CD14-positive monocyte (primary cell): ENCODE measurements at regions not wholly inside any gene's neighbourhood (a gene's known extent, or its start where the extent isn't known, plus 50 kb on each side); places are given as distances from the start of the nearest gene placed in this dataset.

Experiments used
- DNase-seq, 3 donors: peaks; one replicate each; pipeline ENCODE4 v3.0.0-alpha.2; 2011 to 2022
- H2AFZ ChIP-seq: 2 replicates; pipeline ENCODE4 v1.6.0; 2012; ENCODE audit warnings: mild to moderate bottlenecking, low read depth, low read length, inconsistent platforms; ENCODE audit not compliant: insufficient read depth, poor library complexity, severe bottlenecking
- H3K27ac ChIP-seq, 2 donors: 1 replicate in 1 of 2; 2 replicates in 1 of 2; pipeline ENCODE4 v1.5.1; 2012 to 2013; ENCODE audit warnings: low read length in 2 of 2, control low read depth in 1 of 2, inconsistent platforms in 1 of 2, low read depth in 1 of 2, mild to moderate bottlenecking in 1 of 2
- H3K27me3 ChIP-seq, 2 donors: one replicate each; pipeline versions ENCODE4 v1.6.0 to v1.6.1; 2011 to 2013; ENCODE audit warnings: low read length in 2 of 2; ENCODE audit not compliant: control insufficient read depth in 2 of 2, insufficient read depth in 2 of 2
- H3K36me3 ChIP-seq, 2 donors: replicated peaks in 1 of 2; 1 replicate in 1 of 2; 2 replicates in 1 of 2; pipeline versions ENCODE4 v1.5.1 to v1.6.1; 2012 to 2013; ENCODE audit warnings: low read length in 2 of 2, control low read depth in 1 of 2, inconsistent platforms in 1 of 2, mild to moderate bottlenecking in 1 of 2; ENCODE audit not compliant: insufficient read depth in 2 of 2, control insufficient read depth in 1 of 2
- H3K4me1 ChIP-seq, 2 donors: 1 replicate in 1 of 2; 2 replicates in 1 of 2; pipeline versions ENCODE4 v1.5.1 to v1.6.1; 2012 to 2013; ENCODE audit warnings: low read length in 2 of 2, control low read depth in 1 of 2, inconsistent platforms in 1 of 2, mild to moderate bottlenecking in 1 of 2, moderate library complexity in 1 of 2; ENCODE audit not compliant: insufficient read depth in 2 of 2, control insufficient read depth in 1 of 2
- H3K4me2 ChIP-seq: replicated peaks from 2 replicates; pipeline ENCODE3; 2012; ENCODE audit warnings: low read length, moderate library complexity, mild to moderate bottlenecking; ENCODE audit not compliant: poor library complexity, severe bottlenecking; ENCODE audit errors: extremely low read depth
- H3K4me3 ChIP-seq, 3 experiments: fragments of 200-600 bp in 1 of 3; sonication (generic) in 1 of 3; replicated peaks in 1 of 3; 1 replicate in 2 of 3; 2 replicates in 1 of 3; pipeline ENCODE4 v1.5.1; 2011 to 2013; ENCODE audit warnings: low read length in 3 of 3, mild to moderate bottlenecking in 3 of 3, control low read depth in 2 of 3, low read depth in 2 of 3, inconsistent platforms in 1 of 3, moderate library complexity in 1 of 3
- H3K79me2 ChIP-seq: 2 replicates; pipeline ENCODE4 v1.6.0; 2012; ENCODE audit warnings: mild to moderate bottlenecking, control low read depth, inconsistent platforms, low read length, moderate library complexity; ENCODE audit not compliant: insufficient read depth
- H3K9ac ChIP-seq: 2 replicates; pipeline ENCODE4 v1.6.0; 2017; ENCODE audit warnings: low read length, mild to moderate bottlenecking; ENCODE audit not compliant: insufficient read depth, poor library complexity, severe bottlenecking
- H3K9me3 ChIP-seq, 2 donors: replicated peaks in 1 of 2; 1 replicate in 1 of 2; 2 replicates in 1 of 2; pipeline versions ENCODE4 v1.5.1 to v1.6.1; 2012 to 2013; ENCODE audit warnings: low read length in 2 of 2, control low read depth in 1 of 2; ENCODE audit not compliant: control insufficient read depth in 1 of 2, insufficient read depth in 1 of 2
- H4K20me1 ChIP-seq: 2 replicates; pipeline ENCODE4 v1.6.0; 2012; ENCODE audit warnings: mild to moderate bottlenecking, low read length, control low read depth, moderate library complexity; ENCODE audit not compliant: insufficient read depth
- H3K27ac Mint-ChIP-seq, 7 donors: one replicate each; pipeline ENCODE4 v1.8.0; 2020; ENCODE audit warnings: mild to moderate bottlenecking in 7 of 7, mixed read lengths in 7 of 7, moderate library complexity in 6 of 7, inconsistent platforms in 2 of 7
- H3K27me3 Mint-ChIP-seq, 3 donors: one replicate each; pipeline ENCODE4 v1.8.0; 2021 to 2022; ENCODE audit warnings: low read depth in 3 of 3, mild to moderate bottlenecking in 3 of 3, mixed read lengths in 3 of 3, moderate library complexity in 3 of 3, inconsistent platforms in 1 of 3
- H3K36me3 Mint-ChIP-seq, 2 donors: one replicate each; pipeline ENCODE4 v1.8.0; 2020; ENCODE audit warnings: mixed read lengths in 2 of 2, inconsistent platforms in 1 of 2, mild to moderate bottlenecking in 1 of 2
- H3K4me1 Mint-ChIP-seq: one replicate; pipeline ENCODE4 v1.8.0; 2020; ENCODE audit warnings: mild to moderate bottlenecking, mixed read lengths
- H3K4me3 Mint-ChIP-seq, 2 donors: one replicate each; pipeline ENCODE4 v1.8.0; 2020; ENCODE audit warnings: mild to moderate bottlenecking in 2 of 2, mixed read lengths in 2 of 2, moderate library complexity in 1 of 2
- H3K9me3 Mint-ChIP-seq, 7 donors: one replicate each; pipeline ENCODE4 v1.8.0; 2020 to 2022; ENCODE audit warnings: mixed read lengths in 7 of 7, mild to moderate bottlenecking in 6 of 7, moderate library complexity in 6 of 7, inconsistent platforms in 2 of 7
- WGBS: methylation state at CpG from one replicate; pipeline ENCODE4 v1.1.5; 2013; ENCODE audit warnings: missing lambda C conversion rate; ENCODE audit not compliant: insufficient coverage; 5-methylcytosine and 5-hydroxymethylcytosine counted together
- intact Hi-C, 2 donors: fragments of 100-400 bp; cut with micrococcal nuclease; formaldehyde crosslinking; loops; one replicate each; pipeline versions ENCODE4 v1.15.0 to v1.15.1; 2023
- TF ChIP-seq, protein P1 (sequence below): fragments of 200-600 bp; IDR thresholded peaks from one replicate; pipeline ENCODE4 v1.8.0; 2022; ENCODE audit warnings: antibody characterized with exemption, mild to moderate bottlenecking

DNA sequence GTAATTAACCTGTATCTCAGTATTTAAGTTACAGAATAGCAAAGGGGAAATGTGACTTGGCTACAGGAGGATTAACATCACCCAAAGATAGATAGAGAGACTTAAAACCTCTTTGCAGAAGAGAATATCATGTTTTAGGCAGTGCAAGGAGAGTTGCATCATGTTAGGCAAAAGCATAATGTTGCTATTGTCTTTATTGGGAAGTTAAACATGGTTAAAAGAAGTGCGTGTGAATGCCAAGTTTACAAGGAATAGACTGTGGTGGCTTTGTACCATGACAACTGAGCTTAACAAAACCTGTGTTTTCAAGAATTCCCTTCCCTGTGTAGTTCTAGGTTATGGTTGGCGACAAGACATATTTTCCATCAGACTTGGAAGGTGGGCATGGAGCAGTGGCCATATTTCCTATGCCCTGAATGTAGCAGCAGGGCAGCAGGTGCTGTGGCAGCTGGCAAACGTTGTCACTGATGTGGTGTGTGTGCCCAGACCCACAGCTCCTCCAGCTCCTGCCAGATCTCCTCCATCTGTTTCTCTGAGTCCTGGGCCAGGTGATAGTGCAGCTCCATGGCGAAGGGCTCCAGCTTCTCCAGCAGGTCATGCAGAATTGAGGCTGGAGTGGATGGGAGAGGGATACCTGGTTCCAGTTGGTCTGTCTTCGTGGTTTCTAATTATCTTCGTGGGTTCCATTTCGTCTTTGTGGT lies 163.3 kb downstream of the QRSL1 start:
- H3K27ac ChIP-seq, result no peak overlapping the region
- no peak overlapping the region for H3K4me3 Mint-ChIP-seq
- WGBS, result 100% methylated on average over 2 of the region's 7 CpGs

DNA sequence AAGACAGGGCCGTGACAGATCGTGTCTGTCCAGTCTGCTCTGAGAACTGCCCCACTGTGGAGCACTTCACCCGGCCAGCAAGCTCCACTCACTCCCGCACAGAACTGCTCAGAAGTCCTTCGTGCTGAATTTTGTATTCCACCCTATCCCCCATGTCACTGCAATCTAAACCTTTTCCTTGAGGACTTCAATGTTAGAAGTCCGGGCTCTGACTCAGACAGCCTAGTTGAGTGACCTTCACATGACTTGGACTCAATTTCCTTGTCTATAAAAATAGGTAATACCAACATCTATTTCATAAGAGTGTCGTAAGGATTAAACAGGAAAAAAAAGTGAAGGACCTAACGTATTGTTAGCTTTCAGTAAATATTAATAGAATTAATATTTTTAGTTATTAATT lies 161.6 kb downstream of the QRSL1 start:
- H3K27me3 Mint-ChIP-seq, result peaks cover 6 to 9% (median 7%) of the 10 kb centered on the region in 3 donors
- H3K27ac Mint-ChIP-seq, result no peak overlapping the region
- no peaks in the 10 kb centered on the region for H3K4me1 Mint-ChIP-seq
- H3K36me3 Mint-ChIP-seq, result no peaks in the 10 kb centered on the region
- WGBS, result 90% methylated on average over 5 of the region's 8 CpGs
- no peak overlapping the region for H3K27ac ChIP-seq
- intact Hi-C loops, result no loop called here
- no peak for DNase-seq
- H3K27me3 ChIP-seq, result no peaks in the 10 kb centered on the region
- H3K9me3 Mint-ChIP-seq, result peaks cover 0 to 2% (median 0%) of the 10 kb centered on the region in 7 donors
- H3K36me3 ChIP-seq, result no peaks in the 10 kb centered on the region
- TF ChIP-seq, protein P1, sequence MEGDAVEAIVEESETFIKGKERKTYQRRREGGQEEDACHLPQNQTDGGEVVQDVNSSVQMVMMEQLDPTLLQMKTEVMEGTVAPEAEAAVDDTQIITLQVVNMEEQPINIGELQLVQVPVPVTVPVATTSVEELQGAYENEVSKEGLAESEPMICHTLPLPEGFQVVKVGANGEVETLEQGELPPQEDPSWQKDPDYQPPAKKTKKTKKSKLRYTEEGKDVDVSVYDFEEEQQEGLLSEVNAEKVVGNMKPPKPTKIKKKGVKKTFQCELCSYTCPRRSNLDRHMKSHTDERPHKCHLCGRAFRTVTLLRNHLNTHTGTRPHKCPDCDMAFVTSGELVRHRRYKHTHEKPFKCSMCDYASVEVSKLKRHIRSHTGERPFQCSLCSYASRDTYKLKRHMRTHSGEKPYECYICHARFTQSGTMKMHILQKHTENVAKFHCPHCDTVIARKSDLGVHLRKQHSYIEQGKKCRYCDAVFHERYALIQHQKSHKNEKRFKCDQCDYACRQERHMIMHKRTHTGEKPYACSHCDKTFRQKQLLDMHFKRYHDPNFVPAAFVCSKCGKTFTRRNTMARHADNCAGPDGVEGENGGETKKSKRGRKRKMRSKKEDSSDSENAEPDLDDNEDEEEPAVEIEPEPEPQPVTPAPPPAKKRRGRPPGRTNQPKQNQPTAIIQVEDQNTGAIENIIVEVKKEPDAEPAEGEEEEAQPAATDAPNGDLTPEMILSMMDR, result no peak
- H2AFZ ChIP-seq, result no peak overlapping the region
- no peak overlapping the region for H3K4me2 ChIP-seq
- no peaks in the 10 kb centered on the region for H3K79me2 ChIP-seq
- no peaks in the 10 kb centered on the region for H3K4me1 ChIP-seq
- H4K20me1 ChIP-seq, result no peaks in the 10 kb centered on the region
- no peak overlapping the region for H3K9ac ChIP-seq
- no peak overlapping the region for H3K4me3 ChIP-seq
- H3K4me3 Mint-ChIP-seq, result no peak overlapping the region
- no peaks in the 10 kb centered on the region for H3K9me3 ChIP-seq

More for the DNA sequence above, 163.3 kb downstream of the QRSL1 start:
- H3K4me3 ChIP-seq, result no peak overlapping the region
- no peak for DNase-seq
- Mint-ChIP-seq H3K36me3 (no peaks in the 10 kb centered on the region), H3K27me3 (peaks cover 5 to 11% (median 7%) of the 10 kb centered on the region in 3 donors), H3K4me1 (no peaks in the 10 kb centered on the region), H3K9me3 (peaks cover 0 to 2% (median 0%) of the 10 kb centered on the region in 7 donors), H3K27ac (peak overlapping the region in 1 of 7 donors; percentile 43)
- intact Hi-C loops, result no loop called here
- no peaks in the 10 kb centered on the region for H3K4me1 ChIP-seq
- no peak overlapping the region for H3K4me2 ChIP-seq
- no peak overlapping the region for H2AFZ ChIP-seq
- no peaks in the 10 kb centered on the region for H3K79me2 ChIP-seq
- no peaks in the 10 kb centered on the region for H3K27me3 ChIP-seq
- no peaks in the 10 kb centered on the region for H4K20me1 ChIP-seq
- no peak overlapping the region for H3K9ac ChIP-seq
- no peaks in the 10 kb centered on the region for H3K9me3 ChIP-seq
- no peaks in the 10 kb centered on the region for H3K36me3 ChIP-seq
- TF ChIP-seq, protein P1, result no peak
